ENCODE measurements at regions not wholly inside any gene's neighbourhood (a gene's known extent, or its start where the extent isn't known, plus 50 kb on each side); places are given as distances from the start of the nearest gene placed in this dataset.

GRCh38 chr6:167580619-167580911, 246.1 kb upstream of the AFDN start:
- TF ChIP-seq CTCF (conservative IDR thresholded peaks at IDR 0.05) (no peak), EZH2 (IDR thresholded peaks at IDR 0.05; ENCODE audit: low read depth) (no peak)

Measured in PC-9 (cell line).